GM21723 (cell line): ENCODE measurements at regions not wholly inside any gene's neighbourhood (a gene's known extent, or its start where the extent isn't known, plus 50 kb on each side); places are given as distances from the start of the nearest gene placed in this dataset.
"Not testable (repeated sequence)": the region's sequence is repeated elsewhere in the genome, so short reads cannot be mapped to it uniquely, and the experiment has no call there.

Experiments used
- ATAC-seq: cut with Tn5 transposase; IDR thresholded peaks from one replicate; pipeline ENCODE4 v1.9.1; 2021; ENCODE audit warnings: mild to moderate bottlenecking, moderate library complexity; ENCODE audit not compliant: unreplicated experiment

GRCh38 chr18:70554854-70555445 is 266.1 kb downstream of the SOCS6 start:
- no peak for ATAC-seq

- ATAC-seq: no peak
Observed at GRCh38 chr18:70553936-70554260, 265.1 kb downstream of the SOCS6 start.

- ATAC-seq: no peak
Observed at GRCh38 chr18:70553245-70553935, 264.5 kb downstream of the SOCS6 start.

- ATAC-seq: no peak
Observed at GRCh38 chr18:70536370-70537062, 247.7 kb downstream of the SOCS6 start.

GRCh38 chr18:70535041-70535440 is 246.2 kb downstream of the SOCS6 start:
- ATAC-seq: no peak

- not testable (repeated sequence) for ATAC-seq
Observed at GRCh38 chr18:70525322-70525721, 236.5 kb downstream of the SOCS6 start.

GRCh38 chr18:70523792-70524182 is 234.9 kb downstream of the SOCS6 start:
- ATAC-seq: no peak

GRCh38 chr18:70523035-70523791 is 234.4 kb downstream of the SOCS6 start:
- ATAC-seq: no peak

GRCh38 chr18:70522183-70522680 is 233.4 kb downstream of the SOCS6 start:
- no peak for ATAC-seq

GRCh38 chr18:70520867-70521266 is 232.0 kb downstream of the SOCS6 start:
- no peak for ATAC-seq

- ATAC-seq: no peak
Observed at GRCh38 chr18:70513502-70514171, 224.8 kb downstream of the SOCS6 start.

- ATAC-seq: no peak
Observed at GRCh38 chr18:70507970-70508369, 219.1 kb downstream of the SOCS6 start.

GRCh38 chr18:70506511-70506910 is 217.7 kb downstream of the SOCS6 start:
- no peak for ATAC-seq

- no peak for ATAC-seq
Observed at GRCh38 chr18:70503060-70503459, 214.2 kb downstream of the SOCS6 start.

- ATAC-seq: no peak
Observed at GRCh38 chr18:70501358-70501757, 212.5 kb downstream of the SOCS6 start.

- ATAC-seq: no peak
Observed at GRCh38 chr18:70500748-70501147, 211.9 kb downstream of the SOCS6 start.

- ATAC-seq: no peak
Observed at GRCh38 chr18:70499218-70499691, 210.4 kb downstream of the SOCS6 start.

- no peak for ATAC-seq
Observed at GRCh38 chr18:70496353-70497294, 207.8 kb downstream of the SOCS6 start.

GRCh38 chr18:70494524-70494923 is 205.7 kb downstream of the SOCS6 start:
- ATAC-seq: no peak

- ATAC-seq: no peak
Observed at GRCh38 chr18:70493461-70493860, 204.6 kb downstream of the SOCS6 start.
